ENCODE measurements at regions not wholly inside any gene's neighbourhood (a gene's known extent, or its start where the extent isn't known, plus 50 kb on each side); places are given as distances from the start of the nearest gene placed in this dataset.

- no peak for DNase-seq (ENCODE audit: low read depth)
- no peak for TF ChIP-seq CTCF (conservative IDR thresholded peaks at IDR 0.05; ENCODE audit: low read length)
- no peak overlapping the region for H3K4me3 ChIP-seq (ENCODE audit: low read length)
Observed at GRCh38 chr1:193753038-193753756, 566.8 kb upstream of the B3GALT2 start.

GRCh38 chr1:193749868-193750267, 563.5 kb upstream of the B3GALT2 start:
- no peak for DNase-seq (ENCODE audit: low read depth)
- TF ChIP-seq CTCF (conservative IDR thresholded peaks at IDR 0.05; ENCODE audit: low read length): no peak
- no peak overlapping the region for H3K4me3 ChIP-seq (ENCODE audit: low read length)

GRCh38 chr1:193747579-193747978, 561.2 kb upstream of the B3GALT2 start:
- no peak for DNase-seq (ENCODE audit: low read depth)
- no peak overlapping the region for H3K4me3 ChIP-seq (ENCODE audit: low read length)
- no peak for TF ChIP-seq CTCF (conservative IDR thresholded peaks at IDR 0.05; ENCODE audit: low read length)

GRCh38 chr1:193741228-193741627, 554.8 kb upstream of the B3GALT2 start:
- DNase-seq (ENCODE audit: low read depth): no peak
- H3K4me3 ChIP-seq (ENCODE audit: low read length): no peak overlapping the region
- no peak for TF ChIP-seq CTCF (conservative IDR thresholded peaks at IDR 0.05; ENCODE audit: low read length)

GRCh38 chr1:193740762-193741161, 554.3 kb upstream of the B3GALT2 start:
- DNase-seq (ENCODE audit: low read depth): no peak
- TF ChIP-seq CTCF (conservative IDR thresholded peaks at IDR 0.05; ENCODE audit: low read length): no peak
- H3K4me3 ChIP-seq (ENCODE audit: low read length): no peak overlapping the region

GRCh38 chr1:193736507-193736906, 550.1 kb upstream of the B3GALT2 start:
- DNase-seq (ENCODE audit: low read depth): no peak
- no peak overlapping the region for H3K4me3 ChIP-seq (ENCODE audit: low read length)
- no peak for TF ChIP-seq CTCF (conservative IDR thresholded peaks at IDR 0.05; ENCODE audit: low read length)

GRCh38 chr1:193733674-193734073, 547.3 kb upstream of the B3GALT2 start:
- DNase-seq (ENCODE audit: low read depth): no peak
- no peak for TF ChIP-seq CTCF (conservative IDR thresholded peaks at IDR 0.05; ENCODE audit: low read length)
- no peak overlapping the region for H3K4me3 ChIP-seq (ENCODE audit: low read length)
